WI38 (cell line): ENCODE measurements at regions not wholly inside any gene's neighbourhood (a gene's known extent, or its start where the extent isn't known, plus 50 kb on each side); places are given as distances from the start of the nearest gene placed in this dataset.

Source experiments
- H3K4me3 ChIP-seq: 2 replicates; pipeline ENCODE4 v1.5.1; 2011; ENCODE audit warnings: low read depth, mild to moderate bottlenecking, control low read depth, low read length
- CTCF ChIP-seq: IDR thresholded peaks from 2 replicates; pipeline ENCODE4 v1.5.1; 2012; ENCODE audit warnings: low read depth, mild to moderate bottlenecking, control low read depth, low read length

- TF ChIP-seq CTCF: no peak
- no peak overlapping the region for H3K4me3 ChIP-seq
Observed at GRCh38 chr5:168123631-168124528, 167.6 kb upstream of the WWC1 start.

- no peak overlapping the region for H3K4me3 ChIP-seq
- TF ChIP-seq CTCF: no peak
Observed at GRCh38 chr5:168125445-168126199, 165.8 kb upstream of the WWC1 start.

GRCh38 chr5:168126606-168127005 is 164.8 kb upstream of the WWC1 start:
- no peak overlapping the region for H3K4me3 ChIP-seq
- no peak for TF ChIP-seq CTCF

- H3K4me3 ChIP-seq: no peak overlapping the region
- TF ChIP-seq CTCF: no peak
Observed at GRCh38 chr5:168128111-168128510, 163.3 kb upstream of the WWC1 start.

GRCh38 chr5:168128557-168128956 is 162.9 kb upstream of the WWC1 start:
- no peak for TF ChIP-seq CTCF
- H3K4me3 ChIP-seq: no peak overlapping the region

- no peak for TF ChIP-seq CTCF
- H3K4me3 ChIP-seq: no peak overlapping the region
Observed at GRCh38 chr5:168131519-168131918, 159.9 kb upstream of the WWC1 start.

- no peak overlapping the region for H3K4me3 ChIP-seq
- TF ChIP-seq CTCF: no peak
Observed at GRCh38 chr5:168132241-168132641, 159.2 kb upstream of the WWC1 start.
